NCI-H69 (cell line): ENCODE measurements at regions not wholly inside any gene's neighbourhood (a gene's known extent, or its start where the extent isn't known, plus 50 kb on each side); places are given as distances from the start of the nearest gene placed in this dataset.

Experiments used
- DNase-seq: peaks from one replicate; lab custom pipeline; 2025; lab: John Stamatoyannopoulos, UW

DNA sequence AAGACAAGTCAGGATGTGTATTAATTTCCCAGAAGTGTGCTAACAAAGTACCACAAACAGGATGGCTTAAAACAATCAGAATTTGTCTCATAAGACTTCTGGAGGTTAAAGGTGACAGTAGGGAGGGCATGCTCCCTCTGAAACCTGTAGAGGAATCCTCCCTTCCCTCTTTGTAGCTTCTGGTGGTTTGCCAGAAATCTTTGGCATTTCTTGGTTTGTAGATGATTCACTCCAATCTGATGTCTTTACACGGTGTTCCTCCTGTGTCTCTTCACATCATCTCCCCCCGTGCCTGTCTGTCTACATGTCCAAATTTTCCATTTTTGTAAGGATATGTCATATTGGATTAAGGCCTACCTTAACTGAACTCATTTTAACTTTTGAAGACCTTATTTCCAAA, 471.5 kb downstream of the ZNF608 start:
- DNase-seq = no peak

DNA sequence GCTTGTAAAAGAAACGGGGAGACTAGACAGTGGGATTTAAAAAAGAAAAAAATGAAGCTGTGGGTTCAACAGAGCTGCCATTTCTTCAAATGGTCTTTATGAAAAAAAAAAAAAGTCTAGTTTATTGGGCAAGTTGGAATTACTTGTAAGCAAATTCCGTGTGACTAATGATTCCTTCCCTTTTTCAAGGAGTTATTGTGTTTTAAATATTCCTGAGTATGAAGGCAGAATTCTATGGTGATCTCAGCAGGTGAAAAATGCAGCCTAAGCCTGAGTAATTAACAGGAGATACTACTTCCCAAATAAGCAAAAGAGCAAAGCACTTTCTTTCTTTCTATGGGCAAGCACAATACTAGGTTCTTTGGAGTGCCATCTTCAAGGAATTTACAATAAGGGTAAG, 481.9 kb downstream of the ZNF608 start:
- DNase-seq = peak; percentile 45

DNA sequence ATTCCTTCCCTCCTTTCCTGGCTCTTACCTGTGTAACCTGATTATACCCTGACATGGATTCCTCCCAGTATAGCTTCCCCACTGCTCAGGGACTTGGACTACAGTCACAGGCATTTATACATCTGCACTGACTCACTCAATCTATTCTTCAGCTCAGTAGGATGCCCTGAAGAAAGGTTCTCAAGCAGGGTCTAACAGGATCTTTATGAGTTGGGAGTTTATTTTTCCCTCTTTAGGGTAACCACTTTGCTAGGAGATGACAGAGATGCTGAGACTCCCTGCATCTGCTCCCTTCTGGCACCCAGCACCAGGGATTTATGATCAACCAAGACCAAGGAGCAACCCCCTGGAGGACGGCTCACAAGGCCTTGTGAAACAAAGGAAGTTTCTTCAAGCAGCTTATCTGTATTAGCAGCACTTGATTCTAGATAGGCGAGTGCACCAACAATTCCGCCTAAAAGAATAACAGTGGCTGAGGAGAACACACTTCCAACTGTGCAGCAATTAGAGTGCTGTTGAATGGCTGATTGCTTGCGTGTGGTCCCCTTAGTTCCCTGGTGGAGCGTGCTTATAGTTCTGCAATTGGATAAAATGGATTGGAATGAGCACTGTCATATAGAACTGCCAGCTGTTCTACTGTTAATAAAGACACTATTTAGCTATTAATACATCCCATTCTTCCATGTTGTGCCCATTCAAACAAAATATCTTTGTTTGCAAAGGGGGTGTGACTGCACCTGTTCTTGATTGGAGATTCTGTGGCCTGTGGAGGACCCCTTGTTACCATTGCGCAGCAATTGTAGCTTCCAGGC, 482.6 kb downstream of the ZNF608 start:
- peak; percentile 97 for DNase-seq

DNA sequence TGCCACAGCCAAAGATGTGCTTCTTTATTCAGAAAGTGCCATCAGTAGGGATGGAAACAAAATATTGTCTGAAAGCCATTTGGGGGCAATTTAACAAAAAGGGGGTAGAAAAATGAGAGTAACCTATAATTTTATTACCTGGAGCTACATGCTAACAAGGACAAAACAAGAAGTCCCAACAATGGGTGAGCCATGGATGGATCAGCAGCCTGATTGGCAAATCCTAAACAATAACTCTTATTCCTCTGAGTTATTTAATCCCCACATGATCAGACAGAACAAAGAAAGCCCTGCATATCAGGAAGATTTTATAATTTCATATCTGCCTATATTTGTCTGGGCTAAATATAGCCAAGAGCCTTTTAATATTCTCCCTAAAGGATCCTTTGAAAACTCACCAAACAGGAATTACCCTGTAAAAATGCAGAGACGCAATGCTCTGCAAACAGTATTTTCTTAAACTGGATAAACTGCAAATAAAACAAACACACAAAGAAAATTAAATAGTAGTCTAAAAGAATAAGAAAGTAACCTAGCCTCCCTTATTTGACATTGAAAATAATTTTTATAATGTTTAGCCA, 483.4 kb downstream of the ZNF608 start:
- DNase-seq = peak; percentile 18

DNA sequence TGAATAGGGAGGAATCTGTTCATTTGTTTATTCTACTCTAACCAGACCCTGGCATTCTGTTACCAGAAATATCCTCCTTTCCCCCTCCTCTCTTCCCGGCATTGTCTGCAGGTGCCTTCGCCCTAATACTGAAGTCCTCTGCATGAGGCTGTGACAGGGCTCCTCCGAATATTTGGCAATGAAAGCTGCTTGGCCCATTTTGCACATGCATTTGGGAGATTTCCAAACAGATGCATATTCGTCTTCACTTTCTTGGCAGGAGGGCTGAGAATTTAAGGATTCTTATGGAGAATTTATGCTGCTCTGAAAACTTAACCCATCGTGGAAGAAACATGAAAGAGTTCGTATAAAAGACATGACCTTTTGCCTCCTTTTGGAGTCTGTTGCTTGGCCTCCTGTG, 484.0 kb downstream of the ZNF608 start:
- peak; percentile 19 for DNase-seq

DNA sequence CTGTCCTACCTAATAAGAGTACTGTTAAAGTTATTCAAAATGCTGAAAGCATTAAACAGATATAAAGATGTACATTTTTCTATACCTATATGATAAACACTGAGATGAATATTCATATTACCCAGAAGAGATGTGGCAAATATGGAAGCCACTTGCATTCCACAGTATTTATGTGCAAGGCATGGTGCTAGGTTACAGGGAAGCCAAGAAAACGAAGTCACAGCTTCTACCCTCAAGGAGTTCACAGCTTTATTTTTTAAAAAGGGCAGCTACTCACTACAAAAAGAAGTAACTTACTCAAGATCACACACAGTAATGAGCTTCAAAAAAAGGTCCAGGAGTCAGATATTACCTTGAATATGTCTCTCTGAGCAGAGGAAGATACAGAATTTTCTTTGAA, 484.6 kb downstream of the ZNF608 start:
- no peak for DNase-seq

DNA sequence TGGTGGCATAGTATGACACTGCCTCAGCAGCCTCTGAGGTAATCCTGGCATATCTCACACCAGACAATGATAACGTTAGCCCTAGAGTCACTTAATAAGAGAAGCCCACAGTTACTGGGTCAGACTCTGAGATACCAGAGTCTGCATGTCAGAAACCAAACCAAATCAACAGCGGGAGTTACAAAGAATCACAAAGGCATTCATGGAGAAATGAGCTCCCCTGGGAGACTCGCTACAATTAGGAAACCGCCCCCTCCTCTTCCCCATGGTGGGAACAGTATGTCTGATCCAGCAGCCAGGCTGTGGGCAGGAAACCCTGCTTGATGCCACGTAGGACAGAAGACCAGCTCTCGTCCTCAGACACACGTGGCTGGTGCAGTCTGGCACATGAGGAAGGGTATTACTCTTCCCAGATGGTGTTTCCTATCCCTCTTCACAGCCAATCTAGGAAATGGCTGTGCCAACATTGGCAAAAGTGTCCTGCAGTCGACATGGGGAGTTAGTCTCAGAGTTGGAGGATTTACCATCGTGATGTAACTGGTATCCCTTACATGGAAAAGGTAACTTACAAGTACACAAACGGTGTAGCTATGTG, 485.4 kb downstream of the ZNF608 start:
- DNase-seq = peak; percentile 62

DNA sequence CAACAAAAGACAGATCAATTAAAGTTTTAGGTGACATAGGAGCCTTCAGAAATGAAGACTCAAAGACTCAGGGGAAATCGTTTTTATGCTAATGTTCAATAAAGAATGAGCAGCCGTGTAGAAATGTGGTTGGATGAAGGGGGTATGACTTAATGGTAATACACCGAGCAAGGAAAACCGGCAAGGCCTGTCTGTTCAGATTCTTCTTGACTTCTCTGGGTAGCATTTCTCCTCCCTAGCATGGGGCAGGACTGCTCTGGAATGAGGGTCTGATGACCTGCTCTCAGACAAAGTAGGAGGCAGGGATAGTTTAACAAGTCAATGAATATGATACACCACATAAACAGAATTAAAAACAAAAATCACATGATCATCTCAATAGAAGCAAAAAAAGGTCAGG, 487.4 kb downstream of the ZNF608 start:
- DNase-seq = no peak

DNA sequence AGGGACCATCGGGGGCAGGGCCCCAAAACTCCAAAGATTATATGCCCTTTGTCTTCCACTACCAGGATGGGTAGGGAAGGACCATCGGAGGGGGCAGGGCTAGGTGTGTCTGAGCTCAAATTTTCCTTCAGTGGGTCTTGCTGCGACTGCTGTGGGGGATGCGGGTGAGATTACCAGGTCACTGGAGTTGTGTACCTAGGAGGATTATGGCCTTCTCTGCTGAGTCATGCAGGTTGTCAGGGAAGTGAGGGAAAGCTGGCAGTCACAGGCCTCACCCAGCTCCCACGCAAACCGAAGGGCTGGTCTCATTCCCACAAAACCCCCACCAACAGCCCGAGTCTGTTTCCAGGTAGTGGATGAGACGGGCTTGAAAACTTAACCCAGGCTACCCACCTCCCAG, 489.4 kb downstream of the ZNF608 start:
- DNase-seq = no peak

DNA sequence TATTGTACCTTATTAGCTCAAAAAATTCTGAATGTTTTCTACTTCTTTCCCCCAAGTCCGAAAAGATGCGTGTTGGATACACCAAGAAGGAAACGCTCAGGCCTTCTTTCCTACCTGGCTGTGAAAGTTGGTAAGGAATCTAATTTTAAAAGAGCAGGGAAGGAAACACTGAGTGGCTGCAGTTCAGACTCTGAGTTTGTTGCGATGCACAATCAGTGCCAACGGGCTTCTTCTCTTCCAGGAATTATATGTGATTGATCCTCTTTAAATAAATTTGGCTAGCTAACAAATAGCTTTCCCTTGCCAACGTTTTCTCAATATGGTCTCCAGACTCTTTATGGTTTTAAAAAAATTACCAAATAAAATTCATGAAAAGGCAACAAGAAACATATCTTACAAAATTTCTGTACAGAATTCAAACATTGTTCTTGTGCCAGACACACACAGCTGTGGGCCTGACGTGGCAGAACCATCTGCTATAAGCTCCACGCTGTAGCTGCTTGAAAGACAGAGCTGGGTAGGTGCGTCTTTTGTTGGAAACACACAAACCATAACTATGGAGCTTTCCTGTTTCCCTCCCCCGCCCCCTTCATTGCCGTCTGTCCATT, 493.1 kb downstream of the ZNF608 start:
- DNase-seq = no peak

DNA sequence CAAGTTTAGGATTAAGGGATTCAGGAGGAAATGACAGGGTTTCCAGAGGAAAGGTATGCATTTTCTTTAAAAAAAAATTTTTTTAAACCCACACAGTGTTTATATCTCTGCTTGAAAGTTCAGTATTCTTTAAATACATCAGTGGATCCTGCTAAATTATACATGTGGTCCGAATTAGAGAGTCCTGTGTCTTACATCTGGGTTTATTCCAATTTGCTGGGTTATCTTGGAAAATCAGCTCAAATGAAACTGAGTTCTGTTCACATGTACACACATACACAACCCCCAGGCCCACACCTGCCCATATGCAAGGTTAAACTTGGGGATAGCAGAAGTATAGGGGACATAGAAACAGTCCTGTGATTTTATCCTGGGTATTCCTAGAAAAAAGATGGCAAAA, 493.7 kb downstream of the ZNF608 start:
- no peak for DNase-seq

DNA sequence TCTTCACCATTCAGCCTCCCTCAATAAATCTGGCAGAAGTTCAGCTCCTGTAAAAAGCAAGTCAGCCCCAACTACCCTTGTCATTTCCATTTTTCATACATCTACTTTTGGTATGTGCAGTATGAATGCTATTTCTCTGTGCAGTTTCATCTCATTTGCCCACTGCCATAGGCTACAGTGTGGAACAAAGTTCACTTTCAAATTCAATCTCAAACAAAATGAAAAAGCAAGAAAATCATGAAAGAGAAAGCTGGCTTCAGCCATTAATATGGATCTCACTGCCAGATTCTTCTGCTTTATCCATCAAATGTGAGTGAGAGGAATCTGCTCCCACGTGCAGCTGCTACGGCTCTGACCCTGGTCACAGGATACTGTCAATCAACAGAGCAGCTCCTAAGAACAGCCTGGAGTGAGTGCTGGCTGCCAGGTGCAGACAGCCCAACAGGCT, 494.2 kb downstream of the ZNF608 start:
- DNase-seq = peak; percentile 66

DNA sequence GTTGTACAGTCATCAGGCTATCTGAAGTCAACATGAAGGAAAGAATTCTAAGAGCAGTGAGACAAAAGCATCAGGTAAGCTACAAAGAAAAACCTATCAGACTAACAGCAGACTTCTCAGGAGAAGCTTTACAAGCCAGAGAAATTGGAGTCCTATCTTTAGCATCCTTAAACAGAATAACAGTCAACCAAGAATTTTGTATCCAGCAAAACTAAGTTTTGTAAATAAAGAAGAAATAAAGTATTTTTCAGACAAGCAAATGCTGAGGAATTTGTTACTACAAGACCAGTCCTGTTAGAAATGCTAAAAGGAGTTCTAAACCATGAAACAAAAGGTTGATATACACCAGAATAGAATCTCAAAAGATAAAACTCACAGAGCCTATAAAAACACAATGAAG, 501.2 kb downstream of the ZNF608 start:
- no peak for DNase-seq

DNA sequence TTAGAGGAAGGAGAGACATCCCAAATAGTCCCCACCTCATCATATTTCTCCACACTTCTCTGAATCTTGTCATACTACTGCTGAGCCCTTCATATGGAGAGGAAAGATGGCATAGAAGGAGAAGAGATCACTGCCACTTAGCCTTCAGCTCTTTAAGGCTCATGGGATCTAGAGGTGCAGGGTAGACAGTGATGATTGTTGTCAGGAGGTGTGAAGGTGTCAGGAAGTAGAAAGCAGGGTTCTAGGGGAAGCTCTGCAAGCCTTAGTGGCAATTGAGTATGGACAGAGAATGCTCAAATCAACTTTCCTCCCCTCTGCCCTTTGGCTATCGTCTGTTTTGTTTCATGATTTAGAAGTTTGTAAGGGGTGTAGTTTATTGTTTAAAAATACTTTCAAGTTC, 505.7 kb downstream of the ZNF608 start:
- no peak for DNase-seq

DNA sequence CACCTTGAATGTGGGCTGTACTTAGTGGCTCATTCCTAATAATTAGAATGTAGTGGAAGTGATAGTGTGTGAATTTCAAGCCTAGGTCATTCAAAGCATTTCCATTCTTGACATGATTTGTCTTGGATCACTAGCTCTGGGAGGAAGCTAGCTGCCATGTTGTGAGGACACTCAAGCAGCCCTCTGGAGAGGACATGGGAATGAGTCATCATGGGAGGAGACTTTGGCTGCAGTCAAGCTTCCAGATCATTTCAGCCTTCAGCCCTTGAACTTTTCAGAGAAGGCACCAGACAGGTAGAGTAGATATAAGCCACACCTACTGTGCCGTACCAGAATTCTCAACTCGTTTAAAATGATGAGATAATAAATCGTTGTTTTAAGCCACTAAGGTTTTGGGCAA, 506.9 kb downstream of the ZNF608 start:
- peak; percentile 8 for DNase-seq

DNA sequence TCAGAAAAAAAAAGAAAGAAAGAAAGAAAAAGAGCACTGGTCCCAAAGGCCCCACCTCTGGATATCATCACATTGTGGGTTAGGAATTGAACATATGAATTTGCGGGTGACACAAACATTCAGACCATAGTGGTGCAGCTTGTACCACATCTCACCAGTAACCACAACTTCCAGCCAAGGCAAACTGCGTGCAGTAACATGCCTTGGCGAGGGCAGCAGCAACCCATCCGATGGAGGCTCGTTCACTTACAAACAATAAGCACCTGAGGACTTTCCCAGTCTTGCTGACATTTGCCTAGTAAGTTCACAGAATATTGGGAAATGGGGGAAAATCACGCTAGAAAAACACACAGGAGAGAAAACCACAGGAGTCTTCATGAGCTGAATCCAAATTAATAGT, 508.1 kb downstream of the ZNF608 start:
- DNase-seq = no peak

DNA sequence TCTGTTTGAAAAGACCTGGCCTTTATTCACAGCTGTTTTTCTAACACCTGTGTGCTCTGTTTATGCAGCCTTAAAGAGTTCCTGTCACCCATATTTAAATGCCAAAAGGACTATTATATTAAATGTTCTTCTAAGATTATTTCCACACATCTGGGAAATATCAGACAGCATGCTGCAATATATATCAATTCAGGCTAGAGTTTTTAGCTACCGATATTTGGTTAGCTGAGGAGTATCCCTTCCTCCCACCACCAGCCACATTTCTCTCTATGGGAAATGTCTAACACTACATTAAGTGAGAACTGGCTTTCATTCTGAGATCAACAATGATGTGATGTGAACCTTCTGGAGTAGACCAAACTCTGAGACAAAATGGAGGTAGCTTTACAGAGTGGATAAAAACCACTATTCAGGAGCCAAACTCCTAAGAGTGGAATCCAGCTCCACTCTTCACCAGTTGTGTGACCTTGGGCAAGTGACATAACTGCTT, 509.2 kb downstream of the ZNF608 start:
- DNase-seq = peak; percentile 38

DNA sequence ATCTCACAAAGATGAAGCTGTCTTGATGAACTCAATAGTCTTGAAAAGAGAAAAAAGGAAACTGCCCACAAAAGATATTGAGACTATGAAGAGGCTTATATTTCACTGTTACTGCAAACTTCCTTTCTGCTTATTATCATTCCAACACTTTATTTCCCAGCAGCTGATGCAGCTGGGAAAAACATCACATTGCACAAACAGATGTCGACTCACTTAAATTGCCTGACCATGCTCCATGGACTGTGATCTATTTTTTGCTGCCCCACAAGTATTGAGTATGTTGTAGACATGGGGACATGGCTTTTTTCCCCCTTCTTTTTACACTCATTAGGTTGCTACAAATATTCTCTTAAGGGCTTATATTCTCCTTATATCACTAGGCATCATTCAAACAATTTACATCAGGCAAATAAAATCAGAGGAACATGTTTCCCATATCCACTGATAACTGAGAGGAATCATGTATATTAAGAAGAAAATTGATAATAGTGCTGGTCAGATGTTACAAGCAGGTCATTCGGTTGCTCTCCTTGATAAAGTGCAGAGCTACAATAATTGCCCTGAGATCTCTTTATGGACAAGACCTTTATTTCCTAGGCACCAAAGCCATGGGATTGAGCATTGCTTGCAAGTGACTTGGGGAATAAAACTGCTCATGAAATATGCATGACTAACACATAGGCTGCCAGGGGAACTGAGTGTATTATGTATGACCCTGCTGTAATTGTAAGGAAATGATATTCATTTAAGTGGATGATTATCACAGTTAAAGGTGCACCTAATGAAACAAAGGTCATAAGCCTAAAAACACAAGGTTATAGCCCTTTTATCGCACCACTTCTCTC, 509.9 kb downstream of the ZNF608 start:
- DNase-seq = peak; percentile 72

DNA sequence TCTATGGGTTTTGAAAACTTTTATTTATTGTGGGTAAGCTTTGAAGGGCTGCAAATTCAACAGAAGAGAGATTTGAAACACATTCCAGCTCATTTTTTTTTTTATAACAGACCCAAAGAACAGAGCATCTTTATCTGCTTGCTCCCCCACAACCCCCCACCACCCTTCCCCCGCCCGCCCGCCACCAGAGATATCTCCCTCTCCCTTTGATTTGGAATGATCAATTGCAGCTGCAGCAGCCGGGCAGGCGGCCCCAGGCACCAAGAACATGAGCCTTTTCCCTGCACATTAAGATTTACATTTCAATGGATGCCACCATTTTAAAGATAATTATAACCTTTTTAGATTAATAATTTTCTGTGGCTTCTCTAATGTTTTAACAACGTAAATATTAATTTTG, 510.9 kb downstream of the ZNF608 start:
- DNase-seq = no peak

DNA sequence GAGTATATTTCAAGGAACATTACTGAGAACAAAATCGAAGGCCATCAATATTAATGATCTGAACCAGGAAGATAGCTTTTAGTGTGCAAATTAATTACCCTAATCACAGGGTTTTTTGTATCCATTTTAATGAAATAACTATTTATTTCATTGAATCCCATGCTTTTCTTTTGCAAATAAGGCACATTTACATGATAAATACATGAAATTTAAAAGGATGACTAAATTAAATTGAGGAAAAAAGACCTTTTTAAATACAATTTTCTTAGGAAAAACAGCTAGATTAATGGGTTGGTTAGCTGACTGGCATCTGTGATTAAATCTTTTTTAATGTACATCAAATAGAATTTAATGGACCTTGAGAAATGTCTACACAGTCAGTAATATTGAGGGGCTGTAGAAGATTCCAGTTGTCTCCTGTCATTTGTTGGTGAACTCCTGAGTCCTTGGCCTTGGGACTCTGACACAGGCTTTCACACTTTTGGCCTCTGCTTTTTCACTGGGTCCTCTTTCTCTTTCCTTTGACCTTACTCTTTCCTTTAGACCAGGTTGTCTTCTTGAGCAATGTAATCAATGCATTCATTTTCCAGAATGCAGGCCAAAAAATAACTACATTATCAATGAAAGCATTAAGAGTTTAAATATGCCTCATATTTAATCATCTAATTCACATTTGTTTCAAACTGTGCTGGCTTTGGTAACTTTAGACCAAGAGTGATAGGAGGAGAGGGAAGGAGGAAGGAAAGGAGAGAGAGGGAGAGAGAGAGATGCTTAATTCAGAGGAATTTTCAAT, 511.5 kb downstream of the ZNF608 start:
- no peak for DNase-seq
